ENCODE measurements at regions not wholly inside any gene's neighbourhood (a gene's known extent, or its start where the extent isn't known, plus 50 kb on each side); places are given as distances from the start of the nearest gene placed in this dataset.

GRCh38 chr1:101506541-101507164, 269.8 kb downstream of the S1PR1 start:
- peak in 2 of 11 donors; percentile 9 to 27 for DNase-seq (ENCODE audit: extremely low read depth in 1 of 11, low read depth in 9 of 11, low spot score in 4 of 11)

- no peak for DNase-seq (ENCODE audit: extremely low read depth in 1 of 11, low read depth in 9 of 11, low spot score in 4 of 11)
Measured at GRCh38 chr1:101507547-101507971, 270.7 kb downstream of the S1PR1 start.

- DNase-seq (ENCODE audit: extremely low read depth in 1 of 11, low read depth in 9 of 11, low spot score in 4 of 11): no peak
Measured at GRCh38 chr1:101508913-101509312, 272.1 kb downstream of the S1PR1 start.

GRCh38 chr1:101509370-101509769, 272.6 kb downstream of the S1PR1 start:
- no peak for DNase-seq (ENCODE audit: extremely low read depth in 1 of 11, low read depth in 9 of 11, low spot score in 4 of 11)

- DNase-seq (ENCODE audit: extremely low read depth in 1 of 11, low read depth in 9 of 11, low spot score in 4 of 11): no peak
Measured at GRCh38 chr1:101511202-101511891, 274.5 kb downstream of the S1PR1 start.

- DNase-seq (ENCODE audit: extremely low read depth in 1 of 11, low read depth in 9 of 11, low spot score in 4 of 11): peak in 10 of 11 donors; percentile 8 to 27 (median 21)
Measured at GRCh38 chr1:101520302-101520701, 283.5 kb downstream of the S1PR1 start.

- DNase-seq (ENCODE audit: extremely low read depth in 1 of 11, low read depth in 9 of 11, low spot score in 4 of 11): no peak
Measured at GRCh38 chr1:101522486-101522885, 285.7 kb downstream of the S1PR1 start.

GRCh38 chr1:101526813-101527212, 290.0 kb downstream of the S1PR1 start:
- DNase-seq (ENCODE audit: extremely low read depth in 1 of 11, low read depth in 9 of 11, low spot score in 4 of 11): no peak

GRCh38 chr1:101532377-101532776, 295.6 kb downstream of the S1PR1 start:
- DNase-seq (ENCODE audit: extremely low read depth in 1 of 11, low read depth in 9 of 11, low spot score in 4 of 11): no peak

GRCh38 chr1:101540161-101540560, 303.3 kb downstream of the S1PR1 start:
- no peak for DNase-seq (ENCODE audit: extremely low read depth in 1 of 11, low read depth in 9 of 11, low spot score in 4 of 11)

- no peak for DNase-seq (ENCODE audit: extremely low read depth in 1 of 11, low read depth in 9 of 11, low spot score in 4 of 11)
Measured at GRCh38 chr1:101546885-101547284, 310.1 kb downstream of the S1PR1 start.

GRCh38 chr1:101547357-101547756, 310.5 kb downstream of the S1PR1 start:
- DNase-seq (ENCODE audit: extremely low read depth in 1 of 11, low read depth in 9 of 11, low spot score in 4 of 11): no peak

GRCh38 chr1:101548376-101548775, 311.6 kb downstream of the S1PR1 start:
- no peak for DNase-seq (ENCODE audit: extremely low read depth in 1 of 11, low read depth in 9 of 11, low spot score in 4 of 11)

- no peak for DNase-seq (ENCODE audit: extremely low read depth in 1 of 11, low read depth in 9 of 11, low spot score in 4 of 11)
Measured at GRCh38 chr1:101550581-101550980, 313.8 kb downstream of the S1PR1 start.

GRCh38 chr1:101566883-101567538, 330.2 kb downstream of the S1PR1 start:
- DNase-seq (ENCODE audit: extremely low read depth in 1 of 11, low read depth in 9 of 11, low spot score in 4 of 11): no peak

- DNase-seq (ENCODE audit: extremely low read depth in 1 of 11, low read depth in 9 of 11, low spot score in 4 of 11): no peak
Measured at GRCh38 chr1:101567582-101568189, 330.9 kb downstream of the S1PR1 start.

GRCh38 chr1:101587741-101588140, 350.9 kb downstream of the S1PR1 start:
- DNase-seq (ENCODE audit: extremely low read depth in 1 of 11, low read depth in 9 of 11, low spot score in 4 of 11): peak; percentile 40 to 70 (median 49)

- DNase-seq (ENCODE audit: extremely low read depth in 1 of 11, low read depth in 9 of 11, low spot score in 4 of 11): no peak
Measured at GRCh38 chr1:101588677-101589076, 351.9 kb downstream of the S1PR1 start.

- no peak for DNase-seq (ENCODE audit: extremely low read depth in 1 of 11, low read depth in 9 of 11, low spot score in 4 of 11)
Measured at GRCh38 chr1:101592845-101593244, 356.0 kb downstream of the S1PR1 start.

- DNase-seq (ENCODE audit: extremely low read depth in 1 of 11, low read depth in 9 of 11, low spot score in 4 of 11): no peak
Measured at GRCh38 chr1:101595881-101596374, 359.1 kb downstream of the S1PR1 start.

All from renal cortex interstitium (tissue), 11 donors.